Sigmoid colon (tissue), 6 donors: ENCODE measurements at regions not wholly inside any gene's neighbourhood (a gene's known extent, or its start where the extent isn't known, plus 50 kb on each side); places are given as distances from the start of the nearest gene placed in this dataset.

Experiments used
- DNase-seq: peaks from one replicate; pipeline ENCODE4 v3.0.0-alpha.2; 2019
- H3K27ac ChIP-seq, 4 donors: fragments of 200-600 bp; sonication (generic); one replicate each; pipeline ENCODE4 v1.5.1; 2016 to 2019; ENCODE audit warnings: mild to moderate bottlenecking in 1 of 4
- H3K27me3 ChIP-seq, 3 donors: fragments of 200-600 bp; sonication (generic); one replicate each; pipeline ENCODE4 v1.5.1; 2019; ENCODE audit warnings: mild to moderate bottlenecking in 1 of 3
- H3K36me3 ChIP-seq, 4 donors: fragments of 200-600 bp; sonication (generic); one replicate each; pipeline ENCODE4 v1.5.1; 2016 to 2019
- H3K4me1 ChIP-seq, 4 donors: fragments of 200-600 bp; sonication (generic); one replicate each; pipeline ENCODE4 v1.5.1; 2017 to 2019
- H3K4me3 ChIP-seq, 4 donors: fragments of 200-600 bp; sonication (generic); one replicate each; pipeline ENCODE4 v1.5.1; 2017 to 2019; ENCODE audit warnings: mild to moderate bottlenecking in 2 of 4, moderate library complexity in 1 of 4
- H3K9me3 ChIP-seq, 4 donors: fragments of 200-600 bp in 3 of 4; sonication (generic) in 3 of 4; one replicate each; pipeline versions ENCODE4 v1.5.1 to v1.6.1; 2013 to 2019
- CTCF ChIP-seq, 4 experiments: fragments of 450-650 bp in 3 of 4; fragments of 200-600 bp in 1 of 4; IDR thresholded peaks; one replicate each; pipeline ENCODE4 v1.5.1; 2016 to 2019; ENCODE audit warnings: antibody characterized with exemption in 4 of 4, mild to moderate bottlenecking in 3 of 4, moderate library complexity in 2 of 4
- EP300 ChIP-seq, 4 donors: sonication (generic); formaldehyde crosslinking; IDR thresholded peaks; one replicate each; pipeline ENCODE4 v1.6.1; 2017; ENCODE audit warnings: antibody characterized with exemption in 4 of 4
- POLR2A ChIP-seq, 2 donors: fragments of 450-650 bp; IDR thresholded peaks; one replicate each; pipeline ENCODE4 v1.6.1; 2016; ENCODE audit warnings: antibody characterized with exemption in 2 of 2, mild to moderate bottlenecking in 2 of 2, moderate library complexity in 2 of 2
- POLR2AphosphoS5 ChIP-seq, 4 donors: sonication (generic); formaldehyde crosslinking; IDR thresholded peaks; one replicate each; pipeline ENCODE4 v1.6.1; 2017; ENCODE audit warnings: antibody characterized with exemption in 4 of 4
- WGBS, 2 donors: extraction: QIAGEN DNeasy Blood & Tissue Kit; methylation state at CpG; one replicate each; pipeline ENCODE4 v1.1.7; 2013; 5-methylcytosine and 5-hydroxymethylcytosine counted together
- intact Hi-C: fragments of 100-400 bp; cut with DNase I; formaldehyde crosslinking; loops from one replicate; pipeline ENCODE4 v1.15.1; 2023
- donor health status: healthy with polysubstance abuse.
- donor health status: healthy.

GRCh38 chr6:164016056-164016455 is 601.5 kb downstream of the QKI start:
- intact Hi-C loops: no loop called here
- 93 to 94% methylated on average over 6 of the region's 6 CpGs for WGBS, 2 donors
- Histone ChIP-seq H3K4me1 (no peaks in the 10 kb centered on the region), H3K27ac (no peak overlapping the region), H3K9me3 (no peaks in the 10 kb centered on the region), H3K36me3 (no peaks in the 10 kb centered on the region), H3K4me3 (no peak overlapping the region), H3K27me3 (no peaks in the 10 kb centered on the region)
- no peak for TF ChIP-seq EP300 (IDR thresholded peaks at IDR 0.05)
- TF ChIP-seq POLR2A (IDR thresholded peaks at IDR 0.05): no peak
- no peak for TF ChIP-seq CTCF (IDR thresholded peaks at IDR 0.05)
- no peak for TF ChIP-seq POLR2AphosphoS5 (IDR thresholded peaks at IDR 0.05)
- DNase-seq: no peak

GRCh38 chr6:164015088-164015484 is 600.6 kb downstream of the QKI start:
- no peak overlapping the region for H3K4me3 ChIP-seq
- no peaks in the 10 kb centered on the region for H3K4me1 ChIP-seq
- intact Hi-C loops: no loop called here
- H3K27ac ChIP-seq: no peak overlapping the region
- H3K27me3 ChIP-seq: no peaks in the 10 kb centered on the region
- no peaks in the 10 kb centered on the region for H3K36me3 ChIP-seq
- H3K9me3 ChIP-seq: no peaks in the 10 kb centered on the region
- 69 to 83% methylated on average over 4 of the region's 4 CpGs for WGBS, 2 donors
- no peak for DNase-seq
- TF ChIP-seq CTCF (IDR thresholded peaks at IDR 0.05): no peak
- no peak for TF ChIP-seq POLR2A (IDR thresholded peaks at IDR 0.05)
- TF ChIP-seq EP300 (IDR thresholded peaks at IDR 0.05): no peak
- no peak for TF ChIP-seq POLR2AphosphoS5 (IDR thresholded peaks at IDR 0.05)

- Histone ChIP-seq H3K4me1 (no peaks in the 10 kb centered on the region), H3K36me3 (no peaks in the 10 kb centered on the region), H3K9me3 (no peaks in the 10 kb centered on the region), H3K4me3 (no peak overlapping the region), H3K27ac (no peak overlapping the region), H3K27me3 (no peaks in the 10 kb centered on the region)
- no peak for DNase-seq
- intact Hi-C loops: no loop called here
- TF ChIP-seq POLR2AphosphoS5 (IDR thresholded peaks at IDR 0.05) (no peak), EP300 (IDR thresholded peaks at IDR 0.05) (no peak), POLR2A (IDR thresholded peaks at IDR 0.05) (no peak), CTCF (IDR thresholded peaks at IDR 0.05) (no peak)
- 84 to 87% methylated on average over 11 of the region's 11 CpGs for WGBS, 2 donors
Observed at GRCh38 chr6:164014346-164015087, 600.0 kb downstream of the QKI start.

- Histone ChIP-seq H3K4me3 (no peak overlapping the region), H3K4me1 (no peaks in the 10 kb centered on the region), H3K36me3 (no peaks in the 10 kb centered on the region), H3K27ac (no peak overlapping the region), H3K27me3 (no peaks in the 10 kb centered on the region), H3K9me3 (no peaks in the 10 kb centered on the region)
- no peak for DNase-seq
- 89 to 93% methylated on average over 5 of the region's 5 CpGs for WGBS, 2 donors
- TF ChIP-seq CTCF (IDR thresholded peaks at IDR 0.05) (no peak), EP300 (IDR thresholded peaks at IDR 0.05) (no peak), POLR2A (IDR thresholded peaks at IDR 0.05) (no peak), POLR2AphosphoS5 (IDR thresholded peaks at IDR 0.05) (no peak)
- intact Hi-C loops: no loop called here
Observed at GRCh38 chr6:164013480-164014208, 599.1 kb downstream of the QKI start.
